Neural cell (in vitro differentiated cells): ENCODE measurements at regions not wholly inside any gene's neighbourhood (a gene's known extent, or its start where the extent isn't known, plus 50 kb on each side); places are given as distances from the start of the nearest gene placed in this dataset.
A peak's percentile ranks its signal among the peaks of the same experiment; 100 is the strongest.

ENCODE experiments used
- H2AFZ ChIP-seq: fragments of 200-600, 300-800 bp; sonication (generic), shearing (Covaris generic); 2 replicates; pipeline ENCODE4 v1.6.0; 2014; ENCODE audit warnings: low read depth, mild to moderate bottlenecking, antibody characterized with exemption, low read length, moderate library complexity
- H3F3A ChIP-seq: fragments of 200-600 bp; shearing (Covaris generic); 2 replicates; pipeline ENCODE4 v1.6.1; 2016; ENCODE audit warnings: mild to moderate bottlenecking, moderate library complexity, mixed read lengths, antibody characterized with exemption, low read length; ENCODE audit not compliant: insufficient read depth, poor library complexity, severe bottlenecking
- H3K27ac ChIP-seq: fragments of 200-600, 300-800 bp; sonication (generic), shearing (Covaris generic); 2 replicates; pipeline ENCODE4 v1.5.1; 2014; ENCODE audit warnings: mild to moderate bottlenecking, low read length, moderate library complexity
- H3K27me3 ChIP-seq: fragments of 300-800, 200-600 bp; sonication (generic), shearing (Covaris generic); 2 replicates; pipeline ENCODE4 v1.6.0; 2014; ENCODE audit warnings: mild to moderate bottlenecking, low read depth, low read length, moderate library complexity; ENCODE audit not compliant: insufficient read depth
- H3K36me3 ChIP-seq: fragments of 300-800, 200-600 bp; sonication (generic), shearing (Covaris generic); 2 replicates; pipeline ENCODE4 v1.5.1; 2014; ENCODE audit warnings: mild to moderate bottlenecking, antibody characterized with exemption, low read length, moderate library complexity; ENCODE audit not compliant: insufficient read depth
- H3K4me2 ChIP-seq: fragments of 300-800, 200-600 bp; sonication (generic), shearing (Covaris generic); 2 replicates; pipeline ENCODE4 v1.6.0; 2014; ENCODE audit warnings: mild to moderate bottlenecking, low read length
- H3K4me3 ChIP-seq: fragments of 300-800, 200-600 bp; sonication (generic), shearing (Covaris generic); 2 replicates; pipeline ENCODE4 v1.5.1; 2014; ENCODE audit warnings: mild to moderate bottlenecking, low read length, moderate library complexity
- H3K79me2 ChIP-seq: fragments of 200-600 bp; shearing (Covaris generic); replicated peaks from 2 replicates; pipeline ENCODE4 v1.6.0; 2014; ENCODE audit warnings: mild to moderate bottlenecking, low read length, moderate library complexity; ENCODE audit not compliant: insufficient read depth
- H3K9ac ChIP-seq: fragments of 300-800, 200-600 bp; sonication (generic), shearing (Covaris generic); 2 replicates; pipeline ENCODE4 v1.6.1; 2016; ENCODE audit warnings: mild to moderate bottlenecking, low read length, mixed read lengths
- H3K9me2 ChIP-seq: fragments of 200-600 bp; shearing (Covaris generic); 2 replicates; pipeline ENCODE4 v1.6.1; 2016; ENCODE audit warnings: mild to moderate bottlenecking, low read length, mixed read lengths; ENCODE audit not compliant: insufficient read depth
- H3K9me3 ChIP-seq: fragments of 200-600, 300-800 bp; sonication (generic), shearing (Covaris generic); 2 replicates; pipeline ENCODE4 v1.6.1; 2016; ENCODE audit warnings: mild to moderate bottlenecking, mixed run types, low read length, moderate library complexity, mixed read lengths
- H4K20me1 ChIP-seq: fragments of 200-600 bp; shearing (Covaris generic); 2 replicates; pipeline ENCODE4 v1.6.1; 2016; ENCODE audit warnings: mild to moderate bottlenecking, mixed run types; ENCODE audit not compliant: insufficient read depth
- EP300 ChIP-seq: fragments of 450-650 bp; conservative IDR thresholded peaks from 2 replicates; pipeline ENCODE4 v1.6.1; 2014; ENCODE audit warnings: antibody characterized with exemption, mild to moderate bottlenecking, moderate library complexity; ENCODE audit not compliant: poor library complexity, severe bottlenecking
- EZH2 ChIP-seq: fragments of 200-600, 300-800 bp; shearing (Covaris generic), sonication (generic); IDR thresholded peaks from 2 replicates; pipeline ENCODE4 v1.6.1; 2014; ENCODE audit warnings: antibody characterized with exemption, low read length, borderline replicate concordance, mild to moderate bottlenecking; ENCODE audit not compliant: insufficient read depth, poor library complexity, severe bottlenecking
- MXI1 ChIP-seq: fragments of 450-650 bp; conservative IDR thresholded peaks from 2 replicates; pipeline ENCODE4 v1.6.1; 2014; ENCODE audit warnings: antibody characterized with exemption, mild to moderate bottlenecking; ENCODE audit not compliant: poor library complexity, severe bottlenecking
- POLR2AphosphoS5 ChIP-seq: IDR thresholded peaks from 2 replicates; pipeline ENCODE4 v1.6.1; 2012
- RAD21 ChIP-seq: fragments of 450-650 bp; conservative IDR thresholded peaks from 2 replicates; pipeline ENCODE4 v1.6.1; 2014; ENCODE audit warnings: antibody characterized with exemption, mild to moderate bottlenecking, moderate library complexity
- SMC3 ChIP-seq: fragments of 450-650 bp; conservative IDR thresholded peaks from 2 replicates; pipeline ENCODE4 v1.6.1; 2014; ENCODE audit warnings: antibody characterized with exemption, mild to moderate bottlenecking, moderate library complexity; ENCODE audit not compliant: poor library complexity
- TAF1 ChIP-seq: IDR thresholded peaks from 2 replicates; pipeline ENCODE4 v1.6.1; 2012; ENCODE audit warnings: low read depth
- TF ChIP-seq, protein P1 (sequence below): fragments of 450-650 bp; IDR thresholded peaks from 2 replicates; pipeline ENCODE4 v1.5.1; 2014; ENCODE audit warnings: antibody characterized with exemption, mild to moderate bottlenecking, moderate library complexity; ENCODE audit not compliant: poor library complexity, severe bottlenecking
- TF ChIP-seq, protein P2 (sequence below): IDR thresholded peaks from 2 replicates; pipeline ENCODE4 v1.6.1; 2012; ENCODE audit warnings: borderline replicate concordance

DNA sequence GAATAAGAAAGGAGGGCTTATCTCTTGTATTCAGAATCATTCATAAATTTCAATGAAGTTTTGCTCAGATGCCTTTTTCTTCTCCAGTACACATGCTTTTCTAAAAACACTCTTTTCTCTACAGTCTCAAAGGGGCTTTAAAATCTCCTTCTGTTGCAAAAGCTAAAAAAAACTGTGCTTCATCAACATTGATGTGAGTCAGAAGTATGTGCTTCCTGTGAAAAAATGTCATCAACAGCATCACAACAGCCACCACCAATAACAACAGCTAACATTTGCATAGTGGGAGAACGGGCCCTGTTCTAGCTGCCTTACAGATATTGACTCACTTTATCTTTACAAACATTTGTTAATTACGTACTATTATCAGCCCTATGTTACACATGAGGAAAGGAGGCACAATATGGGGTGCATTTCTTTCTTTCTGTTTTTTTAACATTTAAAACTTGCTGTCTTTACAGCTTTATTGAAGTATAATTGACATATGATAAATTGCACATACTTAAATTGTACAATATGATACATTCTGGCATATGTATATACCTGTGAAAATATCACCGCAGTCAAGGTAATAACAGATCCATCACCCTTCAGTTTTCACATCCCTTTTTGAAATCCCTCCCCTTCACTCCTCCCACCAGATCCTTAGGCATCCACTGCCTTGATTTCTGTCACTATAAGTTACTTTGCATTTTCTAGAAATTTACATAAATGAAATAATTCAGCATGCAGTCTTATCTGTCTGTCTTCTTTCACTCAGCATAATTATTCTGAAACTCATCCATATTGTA lies 1605.4 kb upstream of the LRRTM3 start:
- no peak overlapping the region for H3K27ac ChIP-seq
- TF ChIP-seq EP300 (peak; percentile 87), TAF1 (no peak), POLR2AphosphoS5 (peak; percentile 66)

DNA sequence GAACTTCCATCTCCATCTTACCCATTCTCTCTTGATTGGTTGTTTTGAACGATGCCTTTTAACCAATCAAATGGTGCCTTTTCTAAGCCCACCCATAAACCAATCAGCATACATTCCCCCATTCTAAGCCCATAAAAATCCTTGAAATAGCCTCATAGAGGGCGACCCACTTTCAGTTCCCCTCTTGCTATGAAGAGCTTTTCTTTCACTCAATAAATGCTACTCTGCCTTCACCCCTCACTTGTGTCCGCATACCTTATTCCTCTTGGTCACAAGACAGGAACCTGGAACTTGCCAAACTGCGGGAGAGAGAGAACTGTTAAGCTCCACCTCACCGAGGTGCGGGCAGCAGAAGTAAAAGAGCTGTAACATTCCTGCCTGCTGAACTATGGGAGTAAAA lies 1602.0 kb upstream of the LRRTM3 start:
- H3K9ac ChIP-seq = no peak overlapping the region
- no peak overlapping the region for H3K4me2 ChIP-seq
- H3K27me3 ChIP-seq = no peaks in the 10 kb centered on the region
- H3F3A ChIP-seq = no peaks in the 10 kb centered on the region
- no peaks in the 10 kb centered on the region for H3K79me2 ChIP-seq
- H3K4me3 ChIP-seq = no peak overlapping the region
- no peaks in the 10 kb centered on the region for H3K36me3 ChIP-seq
- no peaks in the 10 kb centered on the region for H3K9me3 ChIP-seq
- H3K9me2 ChIP-seq = no peaks in the 10 kb centered on the region
- no peaks in the 10 kb centered on the region for H4K20me1 ChIP-seq
- TF ChIP-seq, protein P1, sequence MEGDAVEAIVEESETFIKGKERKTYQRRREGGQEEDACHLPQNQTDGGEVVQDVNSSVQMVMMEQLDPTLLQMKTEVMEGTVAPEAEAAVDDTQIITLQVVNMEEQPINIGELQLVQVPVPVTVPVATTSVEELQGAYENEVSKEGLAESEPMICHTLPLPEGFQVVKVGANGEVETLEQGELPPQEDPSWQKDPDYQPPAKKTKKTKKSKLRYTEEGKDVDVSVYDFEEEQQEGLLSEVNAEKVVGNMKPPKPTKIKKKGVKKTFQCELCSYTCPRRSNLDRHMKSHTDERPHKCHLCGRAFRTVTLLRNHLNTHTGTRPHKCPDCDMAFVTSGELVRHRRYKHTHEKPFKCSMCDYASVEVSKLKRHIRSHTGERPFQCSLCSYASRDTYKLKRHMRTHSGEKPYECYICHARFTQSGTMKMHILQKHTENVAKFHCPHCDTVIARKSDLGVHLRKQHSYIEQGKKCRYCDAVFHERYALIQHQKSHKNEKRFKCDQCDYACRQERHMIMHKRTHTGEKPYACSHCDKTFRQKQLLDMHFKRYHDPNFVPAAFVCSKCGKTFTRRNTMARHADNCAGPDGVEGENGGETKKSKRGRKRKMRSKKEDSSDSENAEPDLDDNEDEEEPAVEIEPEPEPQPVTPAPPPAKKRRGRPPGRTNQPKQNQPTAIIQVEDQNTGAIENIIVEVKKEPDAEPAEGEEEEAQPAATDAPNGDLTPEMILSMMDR = no peak
- TF ChIP-seq MXI1 (no peak), POLR2AphosphoS5 (no peak), EZH2 (no peak), RAD21 (no peak), SMC3 (no peak), EP300 (no peak), TAF1 (no peak)
- TF ChIP-seq, protein P2, sequence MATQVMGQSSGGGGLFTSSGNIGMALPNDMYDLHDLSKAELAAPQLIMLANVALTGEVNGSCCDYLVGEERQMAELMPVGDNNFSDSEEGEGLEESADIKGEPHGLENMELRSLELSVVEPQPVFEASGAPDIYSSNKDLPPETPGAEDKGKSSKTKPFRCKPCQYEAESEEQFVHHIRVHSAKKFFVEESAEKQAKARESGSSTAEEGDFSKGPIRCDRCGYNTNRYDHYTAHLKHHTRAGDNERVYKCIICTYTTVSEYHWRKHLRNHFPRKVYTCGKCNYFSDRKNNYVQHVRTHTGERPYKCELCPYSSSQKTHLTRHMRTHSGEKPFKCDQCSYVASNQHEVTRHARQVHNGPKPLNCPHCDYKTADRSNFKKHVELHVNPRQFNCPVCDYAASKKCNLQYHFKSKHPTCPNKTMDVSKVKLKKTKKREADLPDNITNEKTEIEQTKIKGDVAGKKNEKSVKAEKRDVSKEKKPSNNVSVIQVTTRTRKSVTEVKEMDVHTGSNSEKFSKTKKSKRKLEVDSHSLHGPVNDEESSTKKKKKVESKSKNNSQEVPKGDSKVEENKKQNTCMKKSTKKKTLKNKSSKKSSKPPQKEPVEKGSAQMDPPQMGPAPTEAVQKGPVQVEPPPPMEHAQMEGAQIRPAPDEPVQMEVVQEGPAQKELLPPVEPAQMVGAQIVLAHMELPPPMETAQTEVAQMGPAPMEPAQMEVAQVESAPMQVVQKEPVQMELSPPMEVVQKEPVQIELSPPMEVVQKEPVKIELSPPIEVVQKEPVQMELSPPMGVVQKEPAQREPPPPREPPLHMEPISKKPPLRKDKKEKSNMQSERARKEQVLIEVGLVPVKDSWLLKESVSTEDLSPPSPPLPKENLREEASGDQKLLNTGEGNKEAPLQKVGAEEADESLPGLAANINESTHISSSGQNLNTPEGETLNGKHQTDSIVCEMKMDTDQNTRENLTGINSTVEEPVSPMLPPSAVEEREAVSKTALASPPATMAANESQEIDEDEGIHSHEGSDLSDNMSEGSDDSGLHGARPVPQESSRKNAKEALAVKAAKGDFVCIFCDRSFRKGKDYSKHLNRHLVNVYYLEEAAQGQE = no peak
- H3K27ac ChIP-seq = no peak overlapping the region
- no peak overlapping the region for H2AFZ ChIP-seq

More for the DNA sequence above, 1605.4 kb upstream of the LRRTM3 start:
- Histone ChIP-seq H3K36me3 (no peaks in the 10 kb centered on the region), H2AFZ (no peak overlapping the region), H4K20me1 (no peaks in the 10 kb centered on the region), H3K27me3 (no peaks in the 10 kb centered on the region), H3K9ac (no peak overlapping the region), H3K9me3 (no peaks in the 10 kb centered on the region), H3K4me2 (no peak overlapping the region), H3K9me2 (no peaks in the 10 kb centered on the region), H3F3A (no peaks in the 10 kb centered on the region), H3K4me3 (no peak overlapping the region), H3K79me2 (no peaks in the 10 kb centered on the region)
